Activated CD4-positive, alpha-beta memory T cell treated with anti-CD3 and anti-CD28 coated beads, Interleukin-2, amount 10 ng/mL, durations not matched to agents 7 days and 5 days (primary cell): ENCODE measurements at regions not wholly inside any gene's neighbourhood (a gene's known extent, or its start where the extent isn't known, plus 50 kb on each side); places are given as distances from the start of the nearest gene placed in this dataset.
"Not testable (repeated sequence)": the region's sequence is repeated elsewhere in the genome, so short reads cannot be mapped to it uniquely, and the experiment has no call there.

Source experiments
- CTCF ChIA-PET: fragments of 350-600 bp; sonication (Branson Sonifier 250); formaldehyde crosslinking; loops from one replicate; lab custom pipeline; 2021; ENCODE audit warnings: antibody characterized with exemption, inconsistent platforms; lab: Charles Lee
- POLR2A ChIA-PET: fragments of 350-600 bp; sonication (Branson Sonifier 250); formaldehyde crosslinking; loops from one replicate; lab custom pipeline; 2021; ENCODE audit warnings: antibody characterized with exemption; lab: Charles Lee
- DNase-seq: peaks from one replicate; pipeline ENCODE4 v3.0.0-alpha.2; 2020
- H3K27ac Mint-ChIP-seq: one replicate; pipeline ENCODE4 v1.8.0; 2021; ENCODE audit warnings: mild to moderate bottlenecking, mixed read lengths
- H3K27me3 Mint-ChIP-seq: one replicate; pipeline ENCODE4 v1.8.0; 2021; ENCODE audit warnings: mixed read lengths
- H3K36me3 Mint-ChIP-seq: one replicate; pipeline ENCODE4 v1.8.0; 2021; ENCODE audit warnings: low read depth, mixed read lengths
- H3K4me1 Mint-ChIP-seq: one replicate; pipeline ENCODE4 v1.8.0; 2021; ENCODE audit warnings: mixed read lengths
- H3K4me3 Mint-ChIP-seq: one replicate; pipeline ENCODE4 v1.8.0; 2021; ENCODE audit warnings: mild to moderate bottlenecking, mixed read lengths
- H3K9me3 Mint-ChIP-seq: one replicate; pipeline ENCODE4 v1.8.0; 2021; ENCODE audit warnings: mixed read lengths

DNA sequence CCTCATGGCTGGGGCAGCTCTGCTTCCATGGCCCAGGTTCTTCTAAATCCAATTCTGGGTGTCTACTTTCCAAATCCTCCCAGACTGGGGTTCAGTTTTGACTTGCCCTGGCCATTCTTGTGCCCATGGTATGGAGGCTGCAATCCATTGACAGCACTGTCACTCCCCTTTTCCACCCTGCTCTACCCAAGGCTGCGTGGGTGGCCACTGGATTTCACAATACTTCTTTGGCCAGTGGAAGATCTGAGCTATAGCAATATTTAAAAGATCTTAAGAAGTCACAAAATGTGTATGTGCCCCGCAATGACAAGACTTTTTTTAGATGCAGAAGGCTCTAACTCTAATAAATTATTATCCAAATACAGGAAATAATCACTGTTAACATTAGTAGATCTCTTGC lies 329.4 kb upstream of the CCL2 start:
- H3K27ac Mint-ChIP-seq, result no peak overlapping the region
- no peaks in the 10 kb centered on the region for H3K36me3 Mint-ChIP-seq
- no peaks in the 10 kb centered on the region for H3K4me1 Mint-ChIP-seq
- no peaks in the 10 kb centered on the region for H3K9me3 Mint-ChIP-seq
- no peak overlapping the region for H3K4me3 Mint-ChIP-seq
- POLR2A ChIA-PET, result no interaction called here
- no peak for DNase-seq
- peaks cover 11% of the 10 kb centered on the region for H3K27me3 Mint-ChIP-seq
- CTCF ChIA-PET, result no interaction called here

DNA sequence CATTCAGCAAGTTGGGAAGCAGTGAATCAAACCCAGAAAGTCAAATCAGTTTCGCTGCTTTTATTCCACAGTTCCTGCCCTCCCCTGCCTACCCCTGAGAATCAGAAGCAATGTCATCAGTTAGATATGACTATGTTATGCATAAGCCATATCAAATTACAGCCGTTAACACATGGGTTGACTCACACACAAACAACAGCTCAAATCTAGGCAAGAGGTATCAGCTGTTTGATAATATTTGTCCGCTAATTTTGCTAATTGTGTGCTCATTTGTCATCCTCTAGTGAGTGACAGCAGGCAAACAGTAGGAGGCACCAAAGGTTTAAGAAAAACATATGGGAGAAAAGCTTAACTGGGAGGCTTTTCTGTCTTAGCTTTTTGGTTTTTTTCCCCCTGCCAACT lies 327.4 kb upstream of the CCL2 start:
- Mint-ChIP-seq H3K36me3 (no peaks in the 10 kb centered on the region), H3K4me1 (no peaks in the 10 kb centered on the region), H3K27me3 (peaks cover 2% of the 10 kb centered on the region), H3K9me3 (no peaks in the 10 kb centered on the region), H3K4me3 (no peak overlapping the region), H3K27ac (no peak overlapping the region)
- ChIA-PET POLR2A (no interaction called here), CTCF (interaction anchor here (1.2 to 1.4 kb wide), 2 partner anchors 217 to 220 kb away, joined by 9 read pairs; no protein-coding TSS in a partner anchor)
- DNase-seq, result no peak

DNA sequence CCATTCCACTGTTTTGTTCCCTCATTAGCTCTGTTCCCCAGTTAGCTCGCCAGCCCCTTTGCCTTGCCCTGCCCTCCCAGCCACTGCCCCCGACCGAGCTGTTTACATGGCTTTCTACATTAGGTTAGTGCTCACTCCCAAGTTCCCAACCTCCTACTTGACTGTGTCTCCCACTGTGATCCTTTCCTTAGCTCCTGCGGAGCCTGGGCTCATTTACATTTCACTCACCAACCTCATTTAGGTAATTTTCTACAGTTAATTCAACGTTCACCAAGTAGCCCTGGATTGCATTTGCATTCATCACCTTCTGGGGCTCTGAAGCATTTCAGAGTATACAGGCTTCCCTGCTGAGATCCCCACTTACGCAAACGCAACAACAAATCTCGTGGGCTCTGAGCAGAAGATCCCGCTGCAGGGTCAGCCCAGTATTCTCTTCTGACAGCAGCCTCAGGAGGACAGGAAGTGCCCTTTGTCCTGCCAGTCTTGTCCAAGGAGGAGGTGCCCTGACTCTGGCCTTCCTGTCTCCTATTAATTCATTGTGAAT lies 325.8 kb upstream of the CCL2 start:
- Mint-ChIP-seq H3K9me3 (no peaks in the 10 kb centered on the region), H3K27ac (no peak overlapping the region), H3K36me3 (no peaks in the 10 kb centered on the region), H3K27me3 (peaks cover 5% of the 10 kb centered on the region), H3K4me3 (no peak overlapping the region), H3K4me1 (no peaks in the 10 kb centered on the region)
- POLR2A ChIA-PET, result no interaction called here
- CTCF ChIA-PET, result interaction anchor here (1.5 kb wide), 1 partner anchor 9 kb away, joined by 3 read pairs; no protein-coding TSS in a partner anchor
- DNase-seq, result no peak

DNA sequence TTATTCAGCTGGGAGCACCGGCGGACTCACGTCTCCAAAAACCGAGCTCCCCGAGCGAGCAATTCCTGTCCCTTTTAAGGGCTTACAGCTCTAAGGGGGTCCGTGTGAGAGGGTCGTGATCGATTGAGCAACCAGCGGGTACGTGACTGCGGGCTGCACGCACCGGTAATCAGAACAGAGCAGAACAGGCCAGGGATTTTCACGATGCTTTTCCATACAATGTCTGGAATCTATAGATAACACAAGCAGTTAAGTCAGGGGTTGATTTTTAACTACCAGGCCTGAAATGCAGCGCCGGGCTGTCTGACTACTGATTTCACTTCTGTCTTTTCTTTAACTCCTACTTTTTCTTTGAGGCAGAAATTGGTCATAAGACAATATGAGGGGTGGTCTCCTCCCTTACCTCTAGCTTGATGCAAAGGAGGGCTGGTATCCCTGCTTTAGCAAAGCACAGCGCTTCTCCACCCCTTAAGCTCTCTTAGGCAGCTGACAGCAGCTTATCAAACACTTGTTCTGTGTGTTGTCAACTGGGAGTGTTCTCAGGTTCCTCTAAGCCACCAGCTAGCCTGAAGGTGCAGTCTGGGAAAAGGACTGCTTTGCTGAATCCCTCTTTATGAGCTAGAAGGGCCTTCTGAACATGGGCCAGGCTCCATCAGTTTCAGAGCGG lies 323.8 kb upstream of the CCL2 start:
- H3K27me3 Mint-ChIP-seq, DNase-seq, POLR2A ChIA-PET, H3K4me1 Mint-ChIP-seq, H3K4me3 Mint-ChIP-seq, H3K27ac Mint-ChIP-seq, H3K9me3 Mint-ChIP-seq, H3K36me3 Mint-ChIP-seq: not testable (repeated sequence)
- CTCF ChIA-PET, result interaction anchor here (1.1 kb wide), 1 partner anchor 215 kb away, joined by 3 read pairs; no protein-coding TSS in a partner anchor

DNA sequence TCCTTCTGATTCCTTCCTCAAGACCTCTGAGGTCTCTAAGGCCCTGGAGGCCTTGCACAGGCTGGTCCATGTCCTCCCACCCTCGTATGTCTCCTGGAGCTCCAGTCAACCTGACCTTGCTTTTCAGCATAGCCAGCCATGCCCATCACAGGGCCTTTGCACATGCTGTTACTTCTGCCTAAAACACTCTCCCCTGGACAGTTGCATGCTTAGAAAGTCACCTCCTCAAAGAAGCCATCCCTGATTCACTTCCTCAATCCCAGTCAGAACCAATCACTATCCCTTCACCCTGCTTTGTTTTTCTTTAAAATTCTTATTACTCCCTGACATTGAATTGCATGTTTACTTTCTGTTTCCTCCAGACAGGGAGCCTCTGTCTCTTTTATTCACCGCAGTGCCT lies 322.1 kb upstream of the CCL2 start:
- no peak overlapping the region for H3K27ac Mint-ChIP-seq
- POLR2A ChIA-PET, result no interaction called here
- no peaks in the 10 kb centered on the region for H3K9me3 Mint-ChIP-seq
- CTCF ChIA-PET, result no interaction called here
- no peak overlapping the region for H3K4me3 Mint-ChIP-seq
- no peaks in the 10 kb centered on the region for H3K4me1 Mint-ChIP-seq
- DNase-seq, result no peak
- H3K27me3 Mint-ChIP-seq, result peaks cover 5% of the 10 kb centered on the region
- H3K36me3 Mint-ChIP-seq, result no peaks in the 10 kb centered on the region

DNA sequence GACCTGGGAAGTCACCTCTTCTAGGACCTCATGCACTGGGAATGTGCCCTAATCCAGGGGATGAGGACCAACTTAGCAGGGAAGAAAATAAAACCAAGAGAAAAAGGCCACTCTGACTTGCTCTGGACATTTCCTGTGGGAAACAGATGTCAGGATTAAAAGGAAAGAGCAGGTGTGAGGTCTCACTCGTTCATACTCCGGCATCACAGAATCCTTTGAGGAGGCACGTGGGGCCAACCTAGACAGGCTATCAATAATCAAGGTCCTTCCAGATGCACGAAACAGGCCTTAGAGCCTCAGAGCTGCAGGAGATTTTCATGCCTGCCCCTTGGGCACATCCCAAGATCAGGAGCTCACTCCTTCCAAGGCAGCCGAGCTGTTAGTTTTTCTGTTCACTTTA lies 321.5 kb upstream of the CCL2 start:
- Mint-ChIP-seq H3K9me3 (no peaks in the 10 kb centered on the region), H3K4me3 (no peak overlapping the region), H3K4me1 (no peaks in the 10 kb centered on the region), H3K27me3 (peaks cover 5% of the 10 kb centered on the region), H3K36me3 (no peaks in the 10 kb centered on the region), H3K27ac (no peak overlapping the region)
- CTCF ChIA-PET, result no interaction called here
- POLR2A ChIA-PET, result no interaction called here
- DNase-seq, result no peak

DNA sequence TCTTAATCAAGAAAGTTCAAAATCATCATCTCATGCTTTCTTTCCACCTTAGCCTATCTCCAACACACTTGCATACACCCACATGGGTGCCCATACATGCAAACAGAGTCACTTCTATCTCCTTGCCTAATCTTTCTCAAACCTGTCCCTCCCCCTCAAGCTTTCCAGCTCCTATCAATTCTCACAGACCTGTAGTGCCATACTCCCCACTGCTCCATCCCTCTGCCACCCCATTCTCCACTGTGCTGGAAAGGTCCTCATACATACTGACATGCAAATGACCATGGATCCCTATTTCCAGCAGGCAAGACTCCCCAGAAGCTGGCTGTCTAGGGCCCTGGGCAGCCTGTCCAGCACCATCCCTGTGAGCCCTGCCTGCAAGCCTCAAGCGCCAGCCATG lies 320.4 kb upstream of the CCL2 start:
- ChIA-PET CTCF (no interaction called here), POLR2A (no interaction called here)
- no peaks in the 10 kb centered on the region for H3K36me3 Mint-ChIP-seq
- H3K27ac Mint-ChIP-seq, result no peak overlapping the region
- no peak for DNase-seq
- H3K9me3 Mint-ChIP-seq, result no peaks in the 10 kb centered on the region
- H3K4me3 Mint-ChIP-seq, result no peak overlapping the region
- peaks cover 3% of the 10 kb centered on the region for H3K27me3 Mint-ChIP-seq
- H3K4me1 Mint-ChIP-seq, result no peaks in the 10 kb centered on the region

DNA sequence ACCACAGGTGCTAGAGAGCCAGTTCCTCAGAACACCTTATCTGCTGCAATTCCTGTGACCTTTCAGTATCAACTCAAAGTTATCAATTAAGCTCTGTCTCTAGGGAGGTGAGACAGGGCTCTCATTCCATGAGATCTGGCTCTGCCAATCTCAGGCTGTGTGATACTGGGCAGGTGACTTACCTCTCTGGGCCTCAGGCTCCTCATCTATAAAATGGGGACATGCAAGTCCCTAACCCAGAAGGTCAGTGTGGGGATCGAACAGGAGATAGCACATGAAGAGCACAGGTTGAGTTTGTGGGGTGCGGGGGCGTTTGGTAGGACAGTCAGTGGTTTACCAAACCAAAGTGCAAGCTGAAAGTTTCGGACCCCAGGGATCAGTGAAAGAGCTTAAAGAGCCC lies 319.3 kb upstream of the CCL2 start:
- Mint-ChIP-seq H3K36me3 (no peaks in the 10 kb centered on the region), H3K9me3 (no peaks in the 10 kb centered on the region), H3K27me3 (peaks cover 3% of the 10 kb centered on the region), H3K4me1 (no peaks in the 10 kb centered on the region), H3K27ac (no peak overlapping the region), H3K4me3 (no peak overlapping the region)
- ChIA-PET POLR2A (no interaction called here), CTCF (no interaction called here)
- no peak for DNase-seq

DNA sequence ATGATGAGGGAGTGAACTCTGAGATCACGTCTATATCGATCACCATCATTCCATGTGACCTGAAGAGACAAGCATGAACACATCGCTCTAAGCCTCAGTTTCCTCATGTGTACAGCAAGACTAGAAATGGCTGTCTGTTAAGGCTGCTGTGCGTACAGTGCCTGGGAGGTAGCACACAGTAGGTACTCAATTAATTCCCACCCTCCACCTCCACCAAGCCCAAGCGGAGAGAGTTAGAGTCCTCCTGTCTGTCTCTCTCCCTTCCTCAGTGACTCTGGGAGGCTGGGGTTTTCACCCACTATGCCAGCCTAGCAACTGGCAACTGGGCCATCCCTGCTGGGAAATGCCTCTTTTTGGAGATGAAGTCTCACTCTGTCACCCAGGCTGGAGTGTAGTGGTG lies 318.3 kb upstream of the CCL2 start:
- H3K27ac Mint-ChIP-seq, result no peak overlapping the region
- POLR2A ChIA-PET, result no interaction called here
- H3K27me3 Mint-ChIP-seq, result peaks cover 3% of the 10 kb centered on the region

DNA sequence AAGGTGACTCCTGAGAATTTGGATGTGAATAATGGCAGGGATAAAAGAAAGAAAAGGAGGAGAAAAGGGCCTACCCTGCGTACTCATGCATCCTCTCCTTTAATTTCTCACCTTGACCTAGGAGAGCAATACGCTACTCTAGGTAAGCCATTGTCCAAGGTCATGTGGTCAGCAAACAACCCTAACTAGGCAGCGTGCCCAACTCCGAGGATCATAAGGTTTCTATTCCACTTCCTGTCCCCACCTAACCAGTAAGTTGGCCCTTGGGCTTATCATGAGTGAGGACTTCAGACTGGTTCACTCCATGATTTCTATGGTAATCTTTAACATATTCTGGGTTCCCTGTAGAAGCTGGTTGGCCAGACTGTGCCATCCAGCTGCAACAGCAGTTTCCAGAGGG lies 315.1 kb upstream of the CCL2 start:
- no peak overlapping the region for H3K4me3 Mint-ChIP-seq
- DNase-seq, result no peak
- no peaks in the 10 kb centered on the region for H3K9me3 Mint-ChIP-seq
- no peaks in the 10 kb centered on the region for H3K4me1 Mint-ChIP-seq
- H3K27me3 Mint-ChIP-seq, result peaks cover 4% of the 10 kb centered on the region
- H3K36me3 Mint-ChIP-seq, result no peaks in the 10 kb centered on the region
- no peak overlapping the region for H3K27ac Mint-ChIP-seq
- ChIA-PET CTCF (no interaction called here), POLR2A (no interaction called here)

More for the DNA sequence above, 318.3 kb upstream of the CCL2 start:
- Mint-ChIP-seq H3K36me3 (no peaks in the 10 kb centered on the region), H3K4me1 (no peaks in the 10 kb centered on the region), H3K4me3 (no peak overlapping the region), H3K9me3 (no peaks in the 10 kb centered on the region)
- no peak for DNase-seq
- CTCF ChIA-PET, result no interaction called here

DNA sequence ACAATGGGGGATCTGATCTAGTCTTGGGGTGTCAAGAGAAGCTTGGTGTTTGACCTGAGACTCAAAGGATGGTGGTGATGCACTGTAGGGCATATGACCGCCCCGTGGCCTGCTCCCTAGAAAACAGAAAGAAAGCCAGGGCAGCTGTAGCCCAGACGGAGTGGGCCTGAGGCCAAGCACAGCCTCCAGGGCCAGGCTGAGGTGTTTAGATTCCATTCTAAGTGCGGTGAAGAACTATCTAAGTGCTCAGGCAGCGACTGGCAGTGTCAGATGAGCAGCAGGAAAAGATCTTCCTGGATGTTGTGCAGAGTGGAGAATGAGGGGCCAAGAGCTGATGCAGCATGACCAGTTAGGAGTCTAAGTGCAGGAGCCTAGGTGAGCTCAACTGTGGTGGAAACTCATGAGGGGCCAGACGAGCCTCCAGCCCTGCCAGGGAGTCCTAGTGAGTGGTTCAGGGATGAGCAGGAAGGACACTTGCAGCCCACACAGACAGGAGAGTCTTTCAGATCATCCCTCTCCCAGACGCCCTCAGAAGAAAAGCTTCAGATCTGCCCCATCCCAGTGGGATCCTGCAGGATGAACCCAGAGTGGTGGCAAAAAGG lies 314.2 kb upstream of the CCL2 start:
- Mint-ChIP-seq H3K36me3 (no peaks in the 10 kb centered on the region), H3K4me1 (no peaks in the 10 kb centered on the region), H3K4me3 (no peak overlapping the region), H3K27ac (no peak overlapping the region), H3K27me3 (peaks cover 4% of the 10 kb centered on the region), H3K9me3 (no peaks in the 10 kb centered on the region)
- ChIA-PET CTCF (no interaction called here), POLR2A (no interaction called here)
- DNase-seq, result no peak

DNA sequence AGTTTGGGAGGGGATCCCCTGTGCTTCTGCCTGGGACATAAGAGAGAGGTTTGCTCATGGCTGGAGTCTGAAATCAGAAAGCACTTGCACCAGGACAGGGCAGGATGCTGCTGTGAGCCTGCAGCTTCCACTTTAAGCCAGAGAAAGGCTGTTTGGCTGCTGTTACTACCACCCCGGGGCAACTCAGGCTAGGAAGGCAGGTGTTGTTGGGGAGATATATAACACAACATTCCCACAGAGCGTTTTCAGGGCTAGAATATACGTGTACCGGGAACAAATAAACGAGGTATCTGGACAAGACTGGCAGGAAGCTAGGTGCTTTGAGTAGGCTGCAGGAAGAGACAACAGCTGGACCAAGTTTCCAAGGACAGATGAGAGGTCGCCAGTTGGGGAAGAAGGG lies 313.3 kb upstream of the CCL2 start:
- H3K9me3 Mint-ChIP-seq, result no peaks in the 10 kb centered on the region
- H3K4me3 Mint-ChIP-seq, result no peak overlapping the region
- H3K4me1 Mint-ChIP-seq, result no peaks in the 10 kb centered on the region
- no peak overlapping the region for H3K27ac Mint-ChIP-seq
- no peak for DNase-seq
- ChIA-PET CTCF (no interaction called here), POLR2A (no interaction called here)
- H3K36me3 Mint-ChIP-seq, result no peaks in the 10 kb centered on the region
- H3K27me3 Mint-ChIP-seq, result peaks cover 9% of the 10 kb centered on the region

DNA sequence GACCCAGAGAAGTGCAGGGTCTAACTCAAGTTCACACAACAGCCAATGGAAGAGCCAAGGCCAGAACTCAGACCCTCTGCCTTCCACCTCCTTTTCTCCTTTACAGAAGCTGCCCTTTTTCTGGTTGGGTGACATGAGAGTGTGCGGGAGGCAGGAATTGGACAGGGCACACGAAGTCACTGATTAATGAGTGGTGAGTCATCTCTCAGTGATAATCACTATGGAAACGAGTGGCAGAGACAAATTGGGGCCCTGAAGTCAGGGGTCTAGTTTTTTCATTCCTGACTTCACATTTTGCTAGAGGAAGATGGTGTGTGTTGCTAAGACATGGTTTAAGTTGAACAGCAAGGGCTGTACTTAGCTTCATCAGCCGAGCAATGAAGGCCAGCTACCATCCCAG lies 312.7 kb upstream of the CCL2 start:
- ChIA-PET CTCF (no interaction called here), POLR2A (no interaction called here)
- Mint-ChIP-seq H3K36me3 (no peaks in the 10 kb centered on the region), H3K27me3 (peaks cover 9% of the 10 kb centered on the region), H3K27ac (no peak overlapping the region), H3K4me3 (no peak overlapping the region), H3K9me3 (no peaks in the 10 kb centered on the region), H3K4me1 (no peaks in the 10 kb centered on the region)
- no peak for DNase-seq

DNA sequence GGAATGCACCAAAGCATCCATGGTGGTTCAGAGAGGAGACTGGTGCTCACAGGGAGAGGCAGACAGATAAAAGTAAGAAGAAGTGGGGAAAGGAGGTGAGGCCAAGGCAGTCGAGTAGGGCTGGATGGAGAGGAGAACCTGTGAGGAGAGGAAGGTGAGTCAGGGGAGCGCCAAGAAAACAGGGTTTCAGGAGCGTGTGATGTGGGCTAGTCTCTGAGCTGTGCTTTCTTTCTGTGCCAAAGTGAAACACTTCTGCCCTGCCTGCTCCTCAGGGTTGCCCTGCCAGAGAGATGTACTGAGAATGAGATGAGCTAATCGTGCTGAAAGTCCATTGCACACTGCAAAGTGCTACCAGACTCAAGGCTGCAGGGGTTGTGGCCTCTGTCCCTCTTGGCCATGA lies 310.7 kb upstream of the CCL2 start:
- Mint-ChIP-seq H3K27me3 (peaks cover 9% of the 10 kb centered on the region), H3K4me3 (no peak overlapping the region), H3K4me1 (no peaks in the 10 kb centered on the region), H3K9me3 (no peaks in the 10 kb centered on the region), H3K36me3 (no peaks in the 10 kb centered on the region), H3K27ac (no peak overlapping the region)
- DNase-seq, result no peak
- POLR2A ChIA-PET, result no interaction called here
- CTCF ChIA-PET, result no interaction called here
